Esophagus muscularis mucosa (tissue), 3 donors: ENCODE measurements at regions not wholly inside any gene's neighbourhood (a gene's known extent, or its start where the extent isn't known, plus 50 kb on each side); places are given as distances from the start of the nearest gene placed in this dataset.

Experiments
- POLR2A ChIP-seq: fragments of 450-650 bp; IDR thresholded peaks from one replicate; pipeline ENCODE4 v1.6.1; 2017; ENCODE audit warnings: antibody characterized with exemption, moderate library complexity, mild to moderate bottlenecking, low read depth
- TF ChIP-seq, protein P1 (sequence below), 3 experiments: fragments of 200-600 bp in 2 of 3; fragments of 450-650 bp in 1 of 3; sonication (generic) in 2 of 3; IDR thresholded peaks; one replicate each; pipeline ENCODE4 v1.5.1; 2017 to 2019; ENCODE audit warnings: antibody characterized with exemption in 3 of 3, mild to moderate bottlenecking in 2 of 3, moderate library complexity in 1 of 3

DNA sequence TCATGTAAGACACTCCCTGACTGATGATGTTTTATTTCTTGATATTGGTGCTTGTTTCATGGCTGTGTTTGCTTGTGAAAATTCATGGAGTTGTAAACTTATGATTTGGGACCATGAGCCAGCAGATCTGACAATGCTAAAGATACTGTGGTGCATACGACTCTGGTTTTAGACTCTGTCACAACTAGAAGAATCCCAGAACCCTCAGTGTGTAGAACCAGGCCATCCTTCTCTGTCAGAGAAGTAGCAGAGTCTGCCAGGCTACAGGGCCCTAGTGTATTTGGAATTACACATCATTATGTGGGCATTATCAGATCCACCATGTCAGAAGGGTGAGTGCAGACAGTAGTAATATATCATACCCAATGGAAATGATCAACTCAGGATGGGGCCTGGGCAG is 209.8 kb upstream of the POU2AF2 start:
- TF ChIP-seq, protein P1, sequence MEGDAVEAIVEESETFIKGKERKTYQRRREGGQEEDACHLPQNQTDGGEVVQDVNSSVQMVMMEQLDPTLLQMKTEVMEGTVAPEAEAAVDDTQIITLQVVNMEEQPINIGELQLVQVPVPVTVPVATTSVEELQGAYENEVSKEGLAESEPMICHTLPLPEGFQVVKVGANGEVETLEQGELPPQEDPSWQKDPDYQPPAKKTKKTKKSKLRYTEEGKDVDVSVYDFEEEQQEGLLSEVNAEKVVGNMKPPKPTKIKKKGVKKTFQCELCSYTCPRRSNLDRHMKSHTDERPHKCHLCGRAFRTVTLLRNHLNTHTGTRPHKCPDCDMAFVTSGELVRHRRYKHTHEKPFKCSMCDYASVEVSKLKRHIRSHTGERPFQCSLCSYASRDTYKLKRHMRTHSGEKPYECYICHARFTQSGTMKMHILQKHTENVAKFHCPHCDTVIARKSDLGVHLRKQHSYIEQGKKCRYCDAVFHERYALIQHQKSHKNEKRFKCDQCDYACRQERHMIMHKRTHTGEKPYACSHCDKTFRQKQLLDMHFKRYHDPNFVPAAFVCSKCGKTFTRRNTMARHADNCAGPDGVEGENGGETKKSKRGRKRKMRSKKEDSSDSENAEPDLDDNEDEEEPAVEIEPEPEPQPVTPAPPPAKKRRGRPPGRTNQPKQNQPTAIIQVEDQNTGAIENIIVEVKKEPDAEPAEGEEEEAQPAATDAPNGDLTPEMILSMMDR (IDR thresholded peaks at IDR 0.05) = no peak
- no peak for TF ChIP-seq POLR2A
